DOHH2 (cell line): ENCODE measurements at regions not wholly inside any gene's neighbourhood (a gene's known extent, or its start where the extent isn't known, plus 50 kb on each side); places are given as distances from the start of the nearest gene placed in this dataset.
"Not testable (repeated sequence)": the region's sequence is repeated elsewhere in the genome, so short reads cannot be mapped to it uniquely, and the experiment has no call there.

ENCODE experiments used
- H3F3A ChIP-seq: fragments of 200-600 bp; sonication (generic), shearing (Covaris generic); 2 replicates; pipeline ENCODE4 v1.6.0; 2016; ENCODE audit warnings: antibody characterized with exemption, mild to moderate bottlenecking; ENCODE audit not compliant: control insufficient read depth, insufficient read depth
- H3K27ac ChIP-seq: fragments of 200-600 bp; sonication (generic); 2 replicates; pipeline ENCODE4 v1.5.1; 2014; ENCODE audit warnings: low read depth, mild to moderate bottlenecking, low read length, moderate library complexity
- H3K27me3 ChIP-seq: fragments of 200-600 bp; sonication (generic); 2 replicates; pipeline ENCODE4 v1.6.1; 2014; ENCODE audit warnings: mild to moderate bottlenecking, low read length, mixed read lengths; ENCODE audit not compliant: control insufficient read depth
- H3K36me3 ChIP-seq: fragments of 200-600 bp; sonication (generic); 2 replicates; pipeline ENCODE4 v1.6.1; 2014; ENCODE audit warnings: mild to moderate bottlenecking, low read length, moderate library complexity, mixed read lengths; ENCODE audit not compliant: control insufficient read depth
- H3K4me1 ChIP-seq: fragments of 200-600 bp; sonication (generic); 2 replicates; pipeline ENCODE4 v1.6.1; 2014; ENCODE audit warnings: mild to moderate bottlenecking, low read length, mixed read lengths; ENCODE audit not compliant: control insufficient read depth
- H3K4me2 ChIP-seq: fragments of 200-600 bp; sonication (generic); 2 replicates; pipeline ENCODE4 v1.6.0; 2014; ENCODE audit warnings: mild to moderate bottlenecking, low read length, moderate library complexity
- H3K4me3 ChIP-seq: fragments of 200-600 bp; sonication (generic); 2 replicates; pipeline ENCODE4 v1.5.1; 2014; ENCODE audit warnings: mild to moderate bottlenecking, low read length, mixed read lengths
- H3K79me2 ChIP-seq: fragments of 200-600 bp; sonication (generic); 2 replicates; pipeline ENCODE4 v1.6.1; 2014; ENCODE audit warnings: mild to moderate bottlenecking, low read length, mixed read lengths; ENCODE audit not compliant: control insufficient read depth
- H3K9me2 ChIP-seq: fragments of 200-600 bp; sonication (generic); replicated peaks from 2 replicates; pipeline ENCODE4 v1.6.1; 2014; ENCODE audit warnings: mild to moderate bottlenecking, low read length, mixed read lengths; ENCODE audit not compliant: control insufficient read depth
- H3K9me3 ChIP-seq: fragments of 200-600 bp; sonication (generic); 2 replicates; pipeline ENCODE4 v1.6.1; 2014; ENCODE audit warnings: antibody characterized with exemption, low read length, mixed read lengths; ENCODE audit not compliant: control insufficient read depth, insufficient read depth
- H4K20me1 ChIP-seq: fragments of 200-600 bp; sonication (generic); 2 replicates; pipeline ENCODE4 v1.6.0; 2014; ENCODE audit warnings: low read depth, mild to moderate bottlenecking, antibody characterized with exemption, low read length, moderate library complexity; ENCODE audit not compliant: control insufficient read depth, insufficient read depth
- CTCF ChIP-seq: fragments of 200-600 bp; sonication (generic); IDR thresholded peaks from one replicate; pipeline ENCODE4 v1.5.1; 2014; ENCODE audit warnings: antibody characterized with exemption, mild to moderate bottlenecking, low read depth, low read length; ENCODE audit not compliant: poor library complexity, severe bottlenecking
- EZH2phosphoT487 ChIP-seq: fragments of 200-600 bp; sonication (generic); IDR thresholded peaks from 2 replicates; pipeline ENCODE4 v1.6.1; 2017; ENCODE audit warnings: borderline replicate concordance, mild to moderate bottlenecking, antibody characterized with exemption, low read length, moderate library complexity, mixed read lengths

GRCh38 chr10:34957531-34957930 is 132.6 kb downstream of the CUL2 start:
- H3K27ac ChIP-seq, result no peak overlapping the region
- no peaks in the 10 kb centered on the region for H3K79me2 ChIP-seq
- H3K9me3 ChIP-seq, result no peaks in the 10 kb centered on the region
- H3K27me3 ChIP-seq, result no peaks in the 10 kb centered on the region
- no peaks in the 10 kb centered on the region for H3F3A ChIP-seq
- no peak overlapping the region for H3K4me3 ChIP-seq
- H3K4me2 ChIP-seq, result no peak overlapping the region
- H3K4me1 ChIP-seq, result no peaks in the 10 kb centered on the region
- no peaks in the 10 kb centered on the region for H3K36me3 ChIP-seq
- no peaks in the 10 kb centered on the region for H3K9me2 ChIP-seq
- no peaks in the 10 kb centered on the region for H4K20me1 ChIP-seq
- TF ChIP-seq CTCF (no peak), EZH2phosphoT487 (no peak)

DNA sequence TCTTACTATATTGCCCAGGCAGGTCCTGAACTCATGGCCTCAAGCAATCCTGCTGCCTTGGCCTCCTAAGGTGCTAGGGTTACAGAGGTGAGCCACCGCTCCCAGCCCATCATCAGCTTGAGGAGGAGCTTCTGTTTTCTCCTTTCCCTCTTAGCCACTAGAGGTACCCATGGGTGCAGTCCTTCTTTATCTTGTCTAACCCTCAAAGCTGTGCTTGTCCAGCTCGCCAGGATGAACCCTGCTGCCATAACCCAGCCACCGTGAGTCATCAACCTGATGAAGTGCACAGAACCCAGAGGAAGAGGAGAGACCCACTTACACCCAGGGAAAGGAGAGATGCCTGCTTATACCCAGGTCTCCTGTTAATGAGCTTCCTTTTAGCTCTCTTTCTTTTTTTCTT is 133.4 kb downstream of the CUL2 start:
- Histone ChIP-seq H3K27me3 (no peaks in the 10 kb centered on the region), H3K9me2 (no peaks in the 10 kb centered on the region), H3K9me3 (no peaks in the 10 kb centered on the region)

DNA sequence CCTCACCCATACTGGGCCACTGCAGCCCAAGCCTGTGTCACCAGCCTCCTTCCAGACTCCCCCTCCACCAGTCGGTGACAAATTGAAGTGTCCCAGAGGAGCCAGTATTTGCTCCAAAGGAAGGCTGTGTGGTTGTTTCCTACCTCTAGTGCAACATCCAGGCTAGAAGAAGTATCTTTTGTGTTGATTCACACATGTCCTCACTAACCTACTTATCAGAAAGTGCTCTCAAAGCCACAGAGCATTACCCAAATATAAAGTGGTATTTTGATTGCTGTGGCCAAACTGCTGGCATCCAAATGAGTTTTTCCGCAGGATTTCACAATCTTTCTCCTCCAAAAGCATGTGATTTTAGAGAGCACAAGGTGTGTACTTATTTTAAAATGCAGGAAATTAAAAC is 134.8 kb downstream of the CUL2 start:
- TF ChIP-seq CTCF (no peak), EZH2phosphoT487 (no peak)
- Histone ChIP-seq H3F3A (no peaks in the 10 kb centered on the region), H3K9me2 (no peaks in the 10 kb centered on the region), H3K27me3 (no peaks in the 10 kb centered on the region), H3K4me2 (no peak overlapping the region), H3K36me3 (no peaks in the 10 kb centered on the region), H3K4me3 (no peak overlapping the region), H3K9me3 (no peaks in the 10 kb centered on the region), H4K20me1 (no peaks in the 10 kb centered on the region), H3K79me2 (no peaks in the 10 kb centered on the region), H3K4me1 (no peaks in the 10 kb centered on the region), H3K27ac (no peak overlapping the region)

More for the DNA sequence above, 133.4 kb downstream of the CUL2 start:
- Histone ChIP-seq H3K4me2 (no peak overlapping the region), H3F3A (no peaks in the 10 kb centered on the region), H3K36me3 (no peaks in the 10 kb centered on the region), H3K27ac (no peak overlapping the region), H3K4me1 (no peaks in the 10 kb centered on the region), H4K20me1 (no peaks in the 10 kb centered on the region), H3K4me3 (no peak overlapping the region), H3K79me2 (no peaks in the 10 kb centered on the region)
- TF ChIP-seq EZH2phosphoT487, result no peak
- TF ChIP-seq CTCF, result no peak

- H4K20me1 ChIP-seq, result no peaks in the 10 kb centered on the region
- no peak overlapping the region for H3K4me3 ChIP-seq
- H3K36me3 ChIP-seq, result no peaks in the 10 kb centered on the region
- no peaks in the 10 kb centered on the region for H3K9me3 ChIP-seq
- no peak overlapping the region for H3K27ac ChIP-seq
- no peaks in the 10 kb centered on the region for H3F3A ChIP-seq
- no peak for TF ChIP-seq EZH2phosphoT487
- no peak for TF ChIP-seq CTCF
- H3K4me1 ChIP-seq, result no peaks in the 10 kb centered on the region
- no peaks in the 10 kb centered on the region for H3K9me2 ChIP-seq
- no peak overlapping the region for H3K4me2 ChIP-seq
- H3K79me2 ChIP-seq, result no peaks in the 10 kb centered on the region
- no peaks in the 10 kb centered on the region for H3K27me3 ChIP-seq
Observed at GRCh38 chr10:34954142-34954541, 136.0 kb downstream of the CUL2 start.

DNA sequence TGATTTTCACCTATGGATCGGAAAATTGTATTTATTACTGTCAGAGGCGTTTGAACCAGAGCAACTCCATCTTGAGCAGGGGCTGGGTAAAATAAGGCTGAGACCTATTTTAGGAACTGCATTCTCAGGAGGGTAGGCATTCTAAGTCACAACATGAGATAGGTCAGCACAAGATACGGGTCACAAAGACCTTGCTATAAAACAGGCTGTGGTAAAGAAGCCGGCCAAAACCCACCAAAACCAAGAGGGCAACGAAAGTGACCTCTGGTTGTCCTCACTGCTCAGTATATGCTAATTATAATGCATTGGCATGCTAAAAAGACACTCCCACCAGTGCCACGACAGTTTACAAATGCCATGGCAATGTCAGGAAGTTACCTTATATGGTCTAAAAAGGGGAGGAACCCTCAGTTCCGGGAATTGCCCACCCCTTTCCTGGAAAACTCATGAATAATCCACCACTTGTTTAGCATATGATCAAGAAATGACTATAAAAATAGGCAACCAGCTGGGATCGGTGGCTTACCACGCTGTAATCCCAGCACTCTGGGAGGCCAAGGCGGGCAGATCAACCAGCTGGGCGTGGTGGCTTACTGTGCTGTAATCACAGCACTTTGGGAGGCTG is 136.3 kb upstream of the PARD3 start:
- not testable (repeated sequence) for H3K36me3 ChIP-seq, H3K27ac ChIP-seq, H3K4me1 ChIP-seq, H3K9me2 ChIP-seq, H3K4me3 ChIP-seq, H3K79me2 ChIP-seq, H3K9me3 ChIP-seq, H3K27me3 ChIP-seq, H4K20me1 ChIP-seq, H3K4me2 ChIP-seq, H3F3A ChIP-seq
